ENCODE measurements at regions not wholly inside any gene's neighbourhood (a gene's known extent, or its start where the extent isn't known, plus 50 kb on each side); places are given as distances from the start of the nearest gene placed in this dataset.

DNA sequence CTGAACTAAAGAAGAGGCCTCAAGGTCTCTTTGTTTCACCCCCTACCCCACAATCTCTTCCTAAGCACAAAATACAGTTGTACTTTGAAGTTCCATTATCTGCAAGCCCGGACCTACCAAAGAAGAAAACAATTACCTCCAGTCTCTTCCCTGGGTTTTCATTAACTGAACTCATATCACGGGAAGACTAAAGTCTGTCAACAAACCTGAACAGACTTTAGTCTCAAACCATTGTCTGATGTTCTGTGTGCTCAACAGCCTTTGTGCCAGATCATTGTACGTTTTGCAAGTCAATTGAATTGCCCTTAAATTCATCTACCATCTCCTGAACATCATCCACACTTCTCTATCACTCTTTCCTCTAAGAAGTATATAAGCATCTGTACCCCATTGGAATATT is 1021.9 kb upstream of the CDH2 start:
- TF ChIP-seq POLR2A (IDR thresholded peaks at IDR 0.05), result no peak
- TF ChIP-seq, protein P1, sequence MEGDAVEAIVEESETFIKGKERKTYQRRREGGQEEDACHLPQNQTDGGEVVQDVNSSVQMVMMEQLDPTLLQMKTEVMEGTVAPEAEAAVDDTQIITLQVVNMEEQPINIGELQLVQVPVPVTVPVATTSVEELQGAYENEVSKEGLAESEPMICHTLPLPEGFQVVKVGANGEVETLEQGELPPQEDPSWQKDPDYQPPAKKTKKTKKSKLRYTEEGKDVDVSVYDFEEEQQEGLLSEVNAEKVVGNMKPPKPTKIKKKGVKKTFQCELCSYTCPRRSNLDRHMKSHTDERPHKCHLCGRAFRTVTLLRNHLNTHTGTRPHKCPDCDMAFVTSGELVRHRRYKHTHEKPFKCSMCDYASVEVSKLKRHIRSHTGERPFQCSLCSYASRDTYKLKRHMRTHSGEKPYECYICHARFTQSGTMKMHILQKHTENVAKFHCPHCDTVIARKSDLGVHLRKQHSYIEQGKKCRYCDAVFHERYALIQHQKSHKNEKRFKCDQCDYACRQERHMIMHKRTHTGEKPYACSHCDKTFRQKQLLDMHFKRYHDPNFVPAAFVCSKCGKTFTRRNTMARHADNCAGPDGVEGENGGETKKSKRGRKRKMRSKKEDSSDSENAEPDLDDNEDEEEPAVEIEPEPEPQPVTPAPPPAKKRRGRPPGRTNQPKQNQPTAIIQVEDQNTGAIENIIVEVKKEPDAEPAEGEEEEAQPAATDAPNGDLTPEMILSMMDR (IDR thresholded peaks at IDR 0.05), result no peak
- WGBS (ENCODE audit: insufficient coverage, low coverage, low lambda C conversion rate, missing lambda C conversion rate), result 5% methylated on average over 3 of the region's 3 CpGs
- no peaks in the 10 kb centered on the region for H3K9me3 ChIP-seq
- intact Hi-C loops (cut with DNase I), result no loop called here
- no peaks in the 10 kb centered on the region for H3K4me1 ChIP-seq
- H3K27ac ChIP-seq, result no peak overlapping the region
- no peak for DNase-seq
- no peak overlapping the region for H3K4me3 ChIP-seq
- ATAC-seq, result no peak
- no peaks in the 10 kb centered on the region for H3K36me3 ChIP-seq
- no peaks in the 10 kb centered on the region for H3K27me3 ChIP-seq

DNA sequence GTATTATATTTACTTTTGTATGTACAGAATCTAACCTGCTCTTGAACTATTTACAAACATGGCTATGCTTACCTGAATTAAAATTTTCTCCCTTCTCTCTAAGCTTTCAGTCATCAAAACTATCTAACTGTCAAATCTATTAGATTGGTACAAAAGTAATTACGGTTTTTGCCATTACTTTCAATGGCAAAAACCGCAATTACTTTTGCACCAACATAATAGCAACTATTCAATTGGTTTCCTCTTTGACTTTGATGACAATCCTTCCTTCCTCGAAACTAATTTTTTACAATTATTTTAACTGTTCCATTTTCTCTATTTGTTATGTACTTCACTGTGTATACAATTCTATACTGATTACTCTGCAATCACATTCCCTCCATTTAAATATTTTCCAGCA is 1019.4 kb upstream of the CDH2 start:
- intact Hi-C loops (cut with DNase I), result no loop called here
- Histone ChIP-seq H3K4me3 (no peak overlapping the region), H3K4me1 (no peaks in the 10 kb centered on the region), H3K27ac (no peak overlapping the region), H3K9me3 (no peaks in the 10 kb centered on the region), H3K36me3 (no peaks in the 10 kb centered on the region), H3K27me3 (no peaks in the 10 kb centered on the region)
- DNase-seq (no peak), ATAC-seq (no peak)
- 65% methylated on average over 3 of the region's 3 CpGs for WGBS (ENCODE audit: insufficient coverage, low coverage, low lambda C conversion rate, missing lambda C conversion rate)
- TF ChIP-seq, protein P1 (IDR thresholded peaks at IDR 0.05), result no peak
- no peak for TF ChIP-seq POLR2A (IDR thresholded peaks at IDR 0.05)

DNA sequence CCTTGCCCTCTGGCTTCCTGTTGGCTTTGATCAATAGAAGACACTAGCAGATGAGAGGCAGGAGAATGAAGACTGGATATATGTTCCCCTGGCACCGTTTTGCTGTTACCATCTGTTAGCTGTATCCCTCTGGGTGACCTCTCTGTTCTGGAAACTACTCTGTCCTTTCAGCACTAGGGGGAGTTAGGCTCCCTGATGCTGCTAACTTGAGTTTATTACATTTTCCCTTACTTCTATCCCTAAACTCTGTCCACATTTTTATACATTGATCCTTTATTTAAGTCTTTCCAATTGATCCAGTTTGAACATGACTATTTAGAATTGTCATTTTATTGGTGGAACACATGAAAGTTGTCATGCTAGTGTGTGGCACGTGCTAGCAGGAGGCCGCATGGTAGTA is 1014.3 kb upstream of the CDH2 start:
- TF ChIP-seq, protein P1 (IDR thresholded peaks at IDR 0.05), result no peak
- TF ChIP-seq POLR2A (IDR thresholded peaks at IDR 0.05), result no peak
- no peaks in the 10 kb centered on the region for H3K9me3 ChIP-seq
- no peaks in the 10 kb centered on the region for H3K27me3 ChIP-seq
- H3K27ac ChIP-seq, result no peak overlapping the region
- ATAC-seq (no peak), DNase-seq (no peak)
- WGBS (ENCODE audit: insufficient coverage, low coverage, low lambda C conversion rate, missing lambda C conversion rate), result 47% methylated on average over 3 of the region's 3 CpGs
- no peaks in the 10 kb centered on the region for H3K4me1 ChIP-seq
- intact Hi-C loops (cut with DNase I), result no loop called here
- no peaks in the 10 kb centered on the region for H3K36me3 ChIP-seq
- no peak overlapping the region for H3K4me3 ChIP-seq

DNA sequence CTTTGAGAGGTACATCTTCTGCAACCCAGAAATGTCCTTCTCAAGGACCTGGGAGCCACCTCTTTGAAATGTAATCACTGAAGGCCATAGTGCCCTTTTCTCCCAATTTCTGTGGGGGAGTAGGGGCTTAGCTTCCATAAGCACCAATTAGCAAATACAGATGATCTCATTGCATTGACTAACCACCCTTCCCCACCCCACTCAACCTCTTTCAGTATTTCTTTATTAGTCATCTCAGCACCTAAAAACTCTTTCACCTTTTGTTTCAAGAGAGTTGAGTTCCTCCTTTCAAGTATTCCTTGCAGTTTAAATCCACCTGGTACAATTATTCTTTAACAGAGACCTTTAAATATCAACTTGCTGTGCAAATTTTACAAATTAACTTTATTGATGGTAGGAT is 1011.8 kb upstream of the CDH2 start:
- Histone ChIP-seq H3K4me3 (no peak overlapping the region), H3K9me3 (no peaks in the 10 kb centered on the region), H3K36me3 (no peaks in the 10 kb centered on the region), H3K27ac (no peak overlapping the region), H3K27me3 (no peaks in the 10 kb centered on the region), H3K4me1 (no peaks in the 10 kb centered on the region)
- TF ChIP-seq, protein P1 (IDR thresholded peaks at IDR 0.05), result no peak
- no peak for TF ChIP-seq POLR2A (IDR thresholded peaks at IDR 0.05)
- intact Hi-C loops (cut with DNase I), result no loop called here
- no peak for ATAC-seq
- DNase-seq, result no peak

DNA sequence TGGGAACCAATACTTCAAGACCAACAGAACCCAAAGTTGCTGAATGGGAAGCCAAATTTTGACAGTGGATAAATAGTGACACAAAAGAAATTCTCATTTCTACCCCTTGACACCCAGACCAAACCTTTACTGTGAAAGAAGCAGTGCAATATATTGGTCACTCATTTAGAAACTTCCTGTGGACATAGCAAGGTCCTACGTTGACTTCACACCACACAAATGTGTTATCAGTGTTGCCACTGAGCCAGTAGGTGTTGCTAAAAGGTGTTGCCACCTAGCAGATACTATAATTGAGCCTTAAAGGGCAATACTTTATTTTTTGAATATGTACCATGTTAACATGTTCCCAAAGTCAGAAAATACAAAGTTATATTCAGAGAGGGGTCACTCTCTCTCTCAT is 1008.9 kb upstream of the CDH2 start:
- Histone ChIP-seq H3K4me3 (no peak overlapping the region), H3K4me1 (no peaks in the 10 kb centered on the region), H3K27me3 (no peaks in the 10 kb centered on the region), H3K36me3 (no peaks in the 10 kb centered on the region), H3K27ac (no peak overlapping the region), H3K9me3 (no peaks in the 10 kb centered on the region)
- intact Hi-C loops (cut with DNase I), result no loop called here
- TF ChIP-seq, protein P1 (IDR thresholded peaks at IDR 0.05), result no peak
- TF ChIP-seq POLR2A (IDR thresholded peaks at IDR 0.05), result no peak
- ATAC-seq, result no peak
- WGBS (ENCODE audit: insufficient coverage, low coverage, low lambda C conversion rate, missing lambda C conversion rate), result 10% methylated on average over 1 of the region's 1 CpG
- no peak for DNase-seq
